Naive B cell (primary cell): ENCODE measurements at regions not wholly inside any gene's neighbourhood (a gene's known extent, or its start where the extent isn't known, plus 50 kb on each side); places are given as distances from the start of the nearest gene placed in this dataset.

Experiments used
- ATAC-seq, 2 donors: fragments of 150-1000 bp; cut with Tn5 transposase; 2 replicates each; pipeline ENCODE4 v1.10.0; 2021; ENCODE audit warnings: low read depth in 2 of 2, mild to moderate bottlenecking in 2 of 2, moderate library complexity in 2 of 2
- DNase-seq: peaks from one replicate; pipeline ENCODE4 v3.0.0; 2022
- H3K27ac Mint-ChIP-seq, 6 donors: one replicate each; pipeline ENCODE4 v1.8.0; 2020 to 2022; ENCODE audit warnings: mild to moderate bottlenecking in 6 of 6, mixed read lengths in 6 of 6, moderate library complexity in 5 of 6, inconsistent platforms in 2 of 6
- H3K27me3 Mint-ChIP-seq, 3 donors: one replicate each; pipeline ENCODE4 v1.8.0; 2021 to 2022; ENCODE audit warnings: mixed read lengths in 3 of 3, mild to moderate bottlenecking in 1 of 3
- H3K36me3 Mint-ChIP-seq, 2 donors: one replicate each; pipeline ENCODE4 v1.8.0; 2020 to 2022; ENCODE audit warnings: mixed read lengths in 2 of 2, inconsistent platforms in 1 of 2, mild to moderate bottlenecking in 1 of 2
- H3K4me1 Mint-ChIP-seq, 3 donors: one replicate each; pipeline ENCODE4 v1.8.0; 2020 to 2022; ENCODE audit warnings: mixed read lengths in 3 of 3, inconsistent platforms in 1 of 3, mild to moderate bottlenecking in 1 of 3, moderate library complexity in 1 of 3
- H3K4me3 Mint-ChIP-seq, 8 donors: one replicate each; pipeline ENCODE4 v1.8.0; 2020 to 2022; ENCODE audit warnings: mild to moderate bottlenecking in 8 of 8, mixed read lengths in 8 of 8, moderate library complexity in 8 of 8, inconsistent platforms in 2 of 8
- H3K9me3 Mint-ChIP-seq, 7 donors: one replicate each; pipeline ENCODE4 v1.8.0; 2020 to 2022; ENCODE audit warnings: mixed read lengths in 7 of 7, mild to moderate bottlenecking in 5 of 7, inconsistent platforms in 2 of 7, moderate library complexity in 1 of 7

GRCh38 chr7:18163091-18163490, 135.4 kb upstream of the PRPS1L1 start:
- ATAC-seq: no peak
- H3K9me3 Mint-ChIP-seq: no peaks in the 10 kb centered on the region
- no peaks in the 10 kb centered on the region for H3K36me3 Mint-ChIP-seq
- H3K4me3 Mint-ChIP-seq: no peak overlapping the region
- no peak for DNase-seq
- H3K27ac Mint-ChIP-seq: no peak overlapping the region
- H3K27me3 Mint-ChIP-seq: no peaks in the 10 kb centered on the region
- no peaks in the 10 kb centered on the region for H3K4me1 Mint-ChIP-seq

- Mint-ChIP-seq H3K27ac (no peak overlapping the region), H3K4me1 (no peaks in the 10 kb centered on the region), H3K4me3 (no peak overlapping the region), H3K36me3 (no peaks in the 10 kb centered on the region), H3K9me3 (peaks cover 0 to 5% (median 0%) of the 10 kb centered on the region in 7 donors), H3K27me3 (no peaks in the 10 kb centered on the region)
- ATAC-seq (no peak), DNase-seq (no peak)
Measured at GRCh38 chr7:18165166-18165565, 137.5 kb upstream of the PRPS1L1 start.

- Mint-ChIP-seq H3K36me3 (no peaks in the 10 kb centered on the region), H3K9me3 (peaks cover 0 to 8% (median 0%) of the 10 kb centered on the region in 7 donors), H3K4me1 (no peaks in the 10 kb centered on the region), H3K4me3 (no peak overlapping the region), H3K27me3 (no peaks in the 10 kb centered on the region), H3K27ac (no peak overlapping the region)
- DNase-seq (no peak), ATAC-seq (no peak)
Measured at GRCh38 chr7:18166002-18166401, 138.4 kb upstream of the PRPS1L1 start.

DNA sequence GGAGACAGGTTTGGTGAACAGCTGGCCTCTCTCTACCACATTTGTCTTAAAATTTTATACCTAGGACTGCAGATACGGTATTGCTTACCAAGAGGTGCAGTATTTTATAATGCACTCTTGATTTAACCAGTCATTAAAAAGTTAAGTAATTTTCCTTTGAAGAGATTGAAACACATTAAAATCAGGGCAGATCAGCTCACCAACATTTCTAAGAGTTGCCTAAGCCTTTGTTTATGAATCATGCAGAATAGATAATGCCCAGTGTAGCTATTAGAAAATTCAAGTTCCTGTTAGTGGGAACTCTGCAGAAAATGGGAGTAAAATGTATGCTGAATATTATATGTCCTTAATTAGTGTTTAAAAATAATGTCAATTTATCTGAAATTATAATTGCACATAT, 140.2 kb upstream of the PRPS1L1 start:
- H3K4me3 Mint-ChIP-seq: no peak overlapping the region
- H3K27me3 Mint-ChIP-seq: no peaks in the 10 kb centered on the region
- H3K27ac Mint-ChIP-seq: no peak overlapping the region
- H3K36me3 Mint-ChIP-seq: no peaks in the 10 kb centered on the region
- ATAC-seq: no peak
- H3K4me1 Mint-ChIP-seq: no peaks in the 10 kb centered on the region
- peaks cover 0 to 8% (median 0%) of the 10 kb centered on the region in 7 donors for H3K9me3 Mint-ChIP-seq
- DNase-seq: no peak

- Mint-ChIP-seq H3K4me1 (peaks cover 14 to 18% (median 14%) of the 10 kb centered on the region in 3 donors), H3K36me3 (peaks cover 0 to 8% of the 10 kb centered on the region in 2 donors), H3K27ac (no peak overlapping the region), H3K27me3 (peaks cover 0 to 8% (median 0%) of the 10 kb centered on the region in 3 donors), H3K4me3 (no peak overlapping the region), H3K9me3 (peaks cover 0 to 7% (median 0%) of the 10 kb centered on the region in 7 donors)
- no peak for DNase-seq
- ATAC-seq: peak in 1 of 2 donors; percentile 45
Measured at GRCh38 chr7:18174996-18175395, 147.3 kb upstream of the PRPS1L1 start.

GRCh38 chr7:18175801-18176450, 148.3 kb upstream of the PRPS1L1 start:
- peaks cover 0 to 8% of the 10 kb centered on the region in 2 donors for H3K36me3 Mint-ChIP-seq
- peaks cover 14 to 19% (median 16%) of the 10 kb centered on the region in 3 donors for H3K4me1 Mint-ChIP-seq
- ATAC-seq (no peak), DNase-seq (no peak)
- peaks cover 0 to 8% (median 0%) of the 10 kb centered on the region in 3 donors for H3K27me3 Mint-ChIP-seq
- no peak overlapping the region for H3K4me3 Mint-ChIP-seq
- no peak overlapping the region for H3K27ac Mint-ChIP-seq
- H3K9me3 Mint-ChIP-seq: peaks cover 0 to 2% (median 0%) of the 10 kb centered on the region in 7 donors

GRCh38 chr7:18177129-18177814, 149.6 kb upstream of the PRPS1L1 start:
- no peak for ATAC-seq
- Mint-ChIP-seq H3K9me3 (peaks cover 0 to 2% (median 0%) of the 10 kb centered on the region in 7 donors), H3K4me3 (peak overlapping the region in 3 of 8 donors; percentile 53 to 78 (median 70)), H3K27ac (peak overlapping the region in 2 of 6 donors; percentile 27 to 49), H3K27me3 (peaks cover 0 to 8% (median 0%) of the 10 kb centered on the region in 3 donors), H3K36me3 (peaks cover 0 to 8% of the 10 kb centered on the region in 2 donors), H3K4me1 (peaks cover 14 to 19% (median 16%) of the 10 kb centered on the region in 3 donors)
- no peak for DNase-seq

GRCh38 chr7:18177815-18178660, 150.4 kb upstream of the PRPS1L1 start:
- peaks cover 0 to 4% (median 0%) of the 10 kb centered on the region in 7 donors for H3K9me3 Mint-ChIP-seq
- H3K27me3 Mint-ChIP-seq: peaks cover 0 to 8% (median 0%) of the 10 kb centered on the region in 3 donors
- H3K4me3 Mint-ChIP-seq: peak overlapping the region in 7 of 8 donors; percentile 48 to 80 (median 65)
- peaks cover 0 to 8% of the 10 kb centered on the region in 2 donors for H3K36me3 Mint-ChIP-seq
- peaks cover 14 to 19% (median 16%) of the 10 kb centered on the region in 3 donors for H3K4me1 Mint-ChIP-seq
- peak overlapping the region in 5 of 6 donors; percentile 27 to 80 (median 67) for H3K27ac Mint-ChIP-seq
- ATAC-seq (peak; percentile 87 to 92), DNase-seq (peak; percentile 20)

- H3K9me3 Mint-ChIP-seq: peaks cover 0 to 2% (median 0%) of the 10 kb centered on the region in 7 donors
- ATAC-seq (no peak), DNase-seq (no peak)
- peaks cover 0 to 3% (median 0%) of the 10 kb centered on the region in 3 donors for H3K27me3 Mint-ChIP-seq
- H3K4me3 Mint-ChIP-seq: no peak overlapping the region
- peaks cover 14 to 19% (median 16%) of the 10 kb centered on the region in 3 donors for H3K4me1 Mint-ChIP-seq
- H3K36me3 Mint-ChIP-seq: peaks cover 0 to 4% of the 10 kb centered on the region in 2 donors
- no peak overlapping the region for H3K27ac Mint-ChIP-seq
Measured at GRCh38 chr7:18179093-18179492, 151.4 kb upstream of the PRPS1L1 start.

DNA sequence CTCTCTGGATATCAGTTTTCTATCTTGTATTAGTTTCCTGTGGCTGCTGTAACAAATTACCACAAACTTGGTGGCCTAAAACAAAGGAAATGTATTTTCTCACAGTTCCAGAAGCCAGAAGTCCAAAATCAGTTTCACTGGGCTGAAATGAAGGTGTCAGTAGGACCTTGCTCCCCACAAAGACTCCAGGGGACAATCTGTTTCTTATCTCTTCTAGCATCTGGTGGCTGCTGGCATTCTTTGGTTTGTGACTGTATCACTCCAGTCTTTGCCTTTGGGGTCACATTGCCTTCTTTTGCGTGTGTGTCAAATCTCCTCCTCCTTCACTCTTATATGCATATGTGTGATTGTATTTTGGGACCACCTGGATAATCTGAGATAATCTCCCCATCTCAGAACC, 153.0 kb upstream of the PRPS1L1 start:
- H3K9me3 Mint-ChIP-seq: peaks cover 0 to 2% (median 0%) of the 10 kb centered on the region in 7 donors
- H3K4me3 Mint-ChIP-seq: no peak overlapping the region
- no peaks in the 10 kb centered on the region for H3K36me3 Mint-ChIP-seq
- H3K27me3 Mint-ChIP-seq: no peaks in the 10 kb centered on the region
- peaks cover 14 to 19% (median 16%) of the 10 kb centered on the region in 3 donors for H3K4me1 Mint-ChIP-seq
- no peak for DNase-seq
- peak overlapping the region in 1 of 6 donors; percentile 4 for H3K27ac Mint-ChIP-seq
- no peak for ATAC-seq

GRCh38 chr7:18189500-18190126, 162.0 kb upstream of the PRPS1L1 start:
- H3K36me3 Mint-ChIP-seq: peaks cover 0 to 4% of the 10 kb centered on the region in 2 donors
- no peak overlapping the region for H3K4me3 Mint-ChIP-seq
- H3K27me3 Mint-ChIP-seq: no peaks in the 10 kb centered on the region
- no peak overlapping the region for H3K27ac Mint-ChIP-seq
- peaks cover 0 to 13% (median 8%) of the 10 kb centered on the region in 3 donors for H3K4me1 Mint-ChIP-seq
- no peak for DNase-seq
- peaks cover 2 to 11% (median 4%) of the 10 kb centered on the region in 7 donors for H3K9me3 Mint-ChIP-seq
- ATAC-seq: no peak

GRCh38 chr7:18191341-18191740, 163.7 kb upstream of the PRPS1L1 start:
- Mint-ChIP-seq H3K4me1 (peaks cover 0 to 18% (median 8%) of the 10 kb centered on the region in 3 donors), H3K36me3 (peaks cover 0 to 4% of the 10 kb centered on the region in 2 donors), H3K27me3 (no peaks in the 10 kb centered on the region), H3K4me3 (no peak overlapping the region), H3K27ac (no peak overlapping the region), H3K9me3 (peaks cover 2 to 11% (median 4%) of the 10 kb centered on the region in 7 donors)
- ATAC-seq: no peak
- DNase-seq: no peak
